H1 (cell line): ENCODE measurements at regions not wholly inside any gene's neighbourhood (a gene's known extent, or its start where the extent isn't known, plus 50 kb on each side); places are given as distances from the start of the nearest gene placed in this dataset.

Experiments used
- CTCF ChIA-PET: fragments of 300-600 bp; sonication (Branson Sonifier 250); formaldehyde crosslinking; loops from one replicate; lab custom pipeline; 2021; ENCODE audit not compliant: partially characterized antibody; lab: Charles Lee
- POLR2A ChIA-PET: fragments of 300-600 bp; sonication (Branson Sonifier 250); formaldehyde crosslinking; loops from one replicate; lab custom pipeline; 2021; ENCODE audit warnings: inconsistent platforms; ENCODE audit not compliant: partially characterized antibody; lab: Charles Lee
- DNase-seq, 2 experiments: peaks; one replicate each; pipeline versions ENCODE4 v3.0.0 to v3.0.0-alpha.2; 2010 to 2022; ENCODE audit warnings: low spot score in 2 of 2, low read depth in 1 of 2, mixed read lengths in 1 of 2
- FAIRE-seq: peaks from 2 replicates; lab custom pipeline; 2011; peaks lifted over from hg19 to GRCh38; lab: Jason Lieb, UNC
- H2AFZ ChIP-seq: 2 replicates; pipeline ENCODE4 v1.8.1; 2012; ENCODE audit warnings: low read length, inconsistent platforms
- H2AK5ac ChIP-seq: 2 replicates; pipeline ENCODE4 v1.6.1; 2013; ENCODE audit warnings: low read depth, low read length
- H2BK120ac ChIP-seq: replicated peaks from 2 replicates; pipeline ENCODE3; 2013; ENCODE audit warnings: low read depth, low read length, inconsistent platforms
- H2BK12ac ChIP-seq: 2 replicates; pipeline ENCODE4 v1.6.1; 2013; ENCODE audit warnings: low read depth, low read length
- H2BK15ac ChIP-seq: 2 replicates; pipeline ENCODE4 v1.6.1; 2013; ENCODE audit warnings: low read length
- H2BK20ac ChIP-seq: 2 replicates; pipeline ENCODE4 v1.6.1; 2013; ENCODE audit warnings: low read length
- H2BK5ac ChIP-seq: 2 replicates; pipeline ENCODE4 v1.6.1; 2013; ENCODE audit warnings: low read depth, low read length
- H3K14ac ChIP-seq: 2 replicates; pipeline ENCODE4 v1.6.1; 2013; ENCODE audit warnings: inconsistent platforms; ENCODE audit not compliant: insufficient read length
- H3K18ac ChIP-seq: 2 replicates; pipeline ENCODE4 v1.6.1; 2013; ENCODE audit warnings: low read length; ENCODE audit errors: extremely low read depth
- H3K23ac ChIP-seq: 2 replicates; pipeline ENCODE4 v1.6.1; 2013; ENCODE audit warnings: inconsistent platforms; ENCODE audit not compliant: insufficient read length
- H3K23me2 ChIP-seq: 2 replicates; pipeline ENCODE4 v1.6.1; 2013; ENCODE audit warnings: low read depth, low read length
- H3K27ac ChIP-seq: 2 replicates; pipeline ENCODE4 v1.6.1; 2011; ENCODE audit warnings: low read depth, low read length, inconsistent platforms
- H3K27me3 ChIP-seq, 4 experiments: replicated peaks in 1 of 4; 1 replicate in 1 of 4; 2 replicates in 3 of 4; pipeline versions ENCODE4 v1.6.1 to v1.8.1; 2011 to 2013; ENCODE audit warnings: low read length in 3 of 4, mild to moderate bottlenecking in 3 of 4, inconsistent platforms in 2 of 4, mixed read lengths in 2 of 4, moderate library complexity in 1 of 4; ENCODE audit not compliant: control insufficient read depth in 3 of 4, insufficient read depth in 3 of 4; ENCODE audit errors: extremely low read depth in 1 of 4
- H3K36me3 ChIP-seq, 4 experiments: 2 replicates each; pipeline versions ENCODE4 v1.6.1 to v1.8.1; 2011 to 2013; ENCODE audit warnings: mild to moderate bottlenecking in 4 of 4, low read length in 3 of 4, moderate library complexity in 2 of 4, control low read depth in 1 of 4, inconsistent platforms in 1 of 4; ENCODE audit not compliant: insufficient read depth in 4 of 4, control insufficient read depth in 2 of 4
- H3K4ac ChIP-seq: replicated peaks from 2 replicates; pipeline ENCODE3; 2013; ENCODE audit warnings: low read length, low read depth, mixed read lengths, inconsistent platforms; ENCODE audit not compliant: insufficient read length
- H3K4me1 ChIP-seq, 4 experiments: replicated peaks in 1 of 4; 1 replicate in 1 of 4; 2 replicates in 3 of 4; pipeline versions ENCODE4 v1.6.1 to v1.8.1; 2011 to 2013; ENCODE audit warnings: low read length in 3 of 4, inconsistent platforms in 2 of 4, mixed read lengths in 1 of 4; ENCODE audit not compliant: insufficient read depth in 4 of 4, control insufficient read depth in 3 of 4
- H3K4me2 ChIP-seq, 2 experiments: 2 replicates each; pipeline versions ENCODE4 v1.6.1 to v1.8.1; 2011 to 2013; ENCODE audit warnings: low read depth in 2 of 2, low read length in 2 of 2, control low read depth in 1 of 2, inconsistent platforms in 1 of 2, mild to moderate bottlenecking in 1 of 2; ENCODE audit not compliant: insufficient read depth in 1 of 2
- H3K4me3 ChIP-seq, 4 experiments: fragments of 200-600, 300-600 bp in 1 of 4; sonication (generic), shearing (Covaris generic), sonication (Bioruptor Twin) in 1 of 4; 2 replicates each; pipeline versions ENCODE4 v1.5.1 to v1.8.1; 2011 to 2016; ENCODE audit warnings: low read length in 4 of 4, low read depth in 3 of 4, control low read depth in 2 of 4, inconsistent platforms in 2 of 4, mild to moderate bottlenecking in 2 of 4, mixed read lengths in 1 of 4, moderate library complexity in 1 of 4; ENCODE audit not compliant: insufficient read depth in 2 of 4; ENCODE audit errors: extremely low read depth in 1 of 4
- H3K56ac ChIP-seq: replicated peaks from 2 replicates; pipeline ENCODE3; 2013; ENCODE audit warnings: low read depth, mild to moderate bottlenecking, mixed read lengths, low read length, inconsistent platforms; ENCODE audit not compliant: insufficient read length
- H3K79me1 ChIP-seq: 2 replicates; pipeline ENCODE4 v1.6.1; 2013; ENCODE audit warnings: low read depth, low read length, control low read depth
- H3K79me2 ChIP-seq, 2 experiments: 2 replicates each; pipeline versions ENCODE4 v1.6.1 to v1.8.1; 2012 to 2013; ENCODE audit warnings: low read length in 2 of 2, mild to moderate bottlenecking in 2 of 2, inconsistent platforms in 1 of 2; ENCODE audit not compliant: insufficient read depth in 2 of 2, control insufficient read depth in 1 of 2
- H3K9ac ChIP-seq, 4 experiments: replicated peaks in 1 of 4; 1 replicate in 1 of 4; 2 replicates in 3 of 4; pipeline versions ENCODE4 v1.6.1 to v1.8.1; 2011 to 2013; ENCODE audit warnings: low read depth in 3 of 4, low read length in 3 of 4, control low read depth in 2 of 4, mild to moderate bottlenecking in 2 of 4, moderate library complexity in 2 of 4, inconsistent platforms in 1 of 4; ENCODE audit errors: extremely low read depth in 1 of 4
- H3K9me3 ChIP-seq, 2 experiments: 2 replicates each; pipeline versions ENCODE4 v1.6.1 to v1.8.1; 2012 to 2013; ENCODE audit warnings: mild to moderate bottlenecking in 2 of 2, moderate library complexity in 2 of 2, control low read depth in 1 of 2, inconsistent platforms in 1 of 2, low read depth in 1 of 2, low read length in 1 of 2, mixed read lengths in 1 of 2; ENCODE audit not compliant: insufficient read depth in 2 of 2
- H4K20me1 ChIP-seq, 2 experiments: replicated peaks in 1 of 2; 2 replicates each; pipeline versions ENCODE3 to v1.8.1; 2011 to 2013; ENCODE audit warnings: inconsistent platforms in 2 of 2, low read length in 2 of 2, mild to moderate bottlenecking in 1 of 2; ENCODE audit not compliant: insufficient read depth in 2 of 2, control insufficient read depth in 1 of 2
- H4K5ac ChIP-seq: 2 replicates; pipeline ENCODE4 v1.6.1; 2013; ENCODE audit warnings: low read length, low read depth, mixed read lengths, inconsistent platforms; ENCODE audit not compliant: insufficient read length
- H4K8ac ChIP-seq: 2 replicates; pipeline ENCODE4 v1.8.0; 2013; ENCODE audit warnings: mild to moderate bottlenecking, moderate library complexity, low read length, inconsistent platforms; ENCODE audit not compliant: insufficient read depth; ENCODE audit errors: extremely low read depth
- H4K91ac ChIP-seq: replicated peaks from 2 replicates; pipeline ENCODE3; 2013; ENCODE audit warnings: low read length, mixed read lengths, inconsistent platforms; ENCODE audit not compliant: insufficient read length
- ASH2L ChIP-seq: fragments of 200-600, 300-600 bp; sonication (generic); IDR thresholded peaks from one replicate; pipeline ENCODE4 v1.7.1; 2017; ENCODE audit warnings: low read length
- BACH1 ChIP-seq: IDR thresholded peaks from 2 replicates; pipeline ENCODE4 v1.6.1; 2012; ENCODE audit warnings: low read length, improper control_type of control experiment
- BCL11A ChIP-seq, 2 experiments: IDR thresholded peaks; one replicate each; pipeline ENCODE4 v1.6.1; 2011; ENCODE audit warnings: low read depth in 2 of 2, low read length in 2 of 2, mild to moderate bottlenecking in 2 of 2
- CHD1 ChIP-seq: IDR thresholded peaks from 2 replicates; pipeline ENCODE4 v1.6.1; 2012; ENCODE audit warnings: low read depth, low read length, improper control_type of control experiment
- EZH2 ChIP-seq: fragments of 200-600 bp; sonication (generic); IDR thresholded peaks from 2 replicates; pipeline ENCODE4 v1.7.1; 2012; ENCODE audit warnings: low read depth, mild to moderate bottlenecking, moderate library complexity, low read length, inconsistent platforms; ENCODE audit not compliant: severe bottlenecking
- JUN ChIP-seq: IDR thresholded peaks from 2 replicates; pipeline ENCODE4 v1.6.1; 2011; ENCODE audit warnings: low read depth, mild to moderate bottlenecking, improper control_type of control experiment, low read length
- KDM1A ChIP-seq: fragments of 200-600, 300-600 bp; sonication (generic); IDR thresholded peaks from 2 replicates; pipeline ENCODE4 v1.7.1; 2016; ENCODE audit warnings: mild to moderate bottlenecking, low read length, borderline replicate concordance
- KDM4A ChIP-seq: IDR thresholded peaks from one replicate; pipeline ENCODE4 v1.7.1; 2012; ENCODE audit warnings: low read depth, mild to moderate bottlenecking, moderate library complexity, low read length, inconsistent platforms; ENCODE audit not compliant: severe bottlenecking
- PHF8 ChIP-seq: fragments of 200-600 bp; sonication (generic); conservative IDR thresholded peaks from 2 replicates; pipeline ENCODE4 v1.7.1; 2012; ENCODE audit warnings: low read depth, mild to moderate bottlenecking, inconsistent platforms, low read length, moderate library complexity
- POLR2A ChIP-seq, 2 experiments: IDR thresholded peaks; 1 replicate in 1 of 2; 2 replicates in 1 of 2; pipeline ENCODE4 v1.6.1; 2011; ENCODE audit warnings: low read depth in 2 of 2, low read length in 2 of 2, mild to moderate bottlenecking in 2 of 2; ENCODE audit errors: control extremely low read depth in 1 of 2
- RXRA ChIP-seq: IDR thresholded peaks from 2 replicates; pipeline ENCODE4 v1.6.1; 2011; ENCODE audit warnings: low read depth, mild to moderate bottlenecking, low read length, moderate library complexity; ENCODE audit not compliant: insufficient read depth
- SIRT6 ChIP-seq: IDR thresholded peaks from one replicate; pipeline ENCODE4 v1.7.1; 2012; ENCODE audit warnings: low read length, inconsistent platforms
- SP1 ChIP-seq: IDR thresholded peaks from 2 replicates; pipeline ENCODE4 v1.6.1; 2011; ENCODE audit warnings: low read depth, low read length
- SP4 ChIP-seq: IDR thresholded peaks from 2 replicates; pipeline ENCODE4 v1.6.1; 2012; ENCODE audit warnings: low read length, inconsistent platforms
- TBP ChIP-seq: IDR thresholded peaks from 2 replicates; pipeline ENCODE4 v1.6.1; 2011; ENCODE audit warnings: low read depth, low read length, improper control_type of control experiment
- USF2 ChIP-seq: IDR thresholded peaks from 2 replicates; pipeline ENCODE4 v1.6.1; 2011; ENCODE audit warnings: low read length, improper control_type of control experiment
- WGBS, 2 experiments: shearing (Covaris generic) in 1 of 2; methylation state at CpG; one replicate each; pipeline versions ENCODE4 v1.1.6 to v1.1.7; 2013 to 2015; ENCODE audit warnings: low lambda C conversion rate in 2 of 2, mixed read lengths in 2 of 2, inconsistent platforms in 1 of 2, low coverage in 1 of 2, missing lambda C conversion rate in 1 of 2; ENCODE audit not compliant: insufficient replicate concordance in 2 of 2, insufficient coverage in 1 of 2, insufficient read length in 1 of 2; ENCODE audit errors: extremely low coverage in 1 of 2, missing lambda C conversion rate in 1 of 2; 5-methylcytosine and 5-hydroxymethylcytosine counted together

- POLR2A ChIA-PET, result no interaction called here
- Histone ChIP-seq H3K23me2 (no peaks in the 10 kb centered on the region; the same call in 1 of the 2 replicates), H3K79me1 (no peaks in the 10 kb centered on the region), H2BK20ac (no peak overlapping the region), H4K91ac (no peak overlapping the region), H2AK5ac (no peak overlapping the region), H3K4me1 (no peaks in the 10 kb centered on the region), H3K9ac (no peak overlapping the region), H2BK12ac (no peak overlapping the region), H4K8ac (no peak overlapping the region), H3K56ac (no peak overlapping the region), H3K9me3 (peaks cover 22 to 52% of the 10 kb centered on the region in 2 experiments; a peak in 3 of 4 replicates), H3K23ac (no peak overlapping the region), H3K14ac (no peak overlapping the region), H3K27me3 (no peaks in the 10 kb centered on the region), H3K4me2 (no peak overlapping the region), H4K20me1 (no peaks in the 10 kb centered on the region), H2BK5ac (no peak overlapping the region), H3K4ac (no peak overlapping the region), H2BK120ac (no peak overlapping the region), H4K5ac (no peak overlapping the region), H2BK15ac (no peak overlapping the region), H3K18ac (no peak overlapping the region), H2AFZ (no peak overlapping the region), H3K27ac (no peak overlapping the region), H3K79me2 (no peaks in the 10 kb centered on the region), H3K4me3 (no peak overlapping the region), H3K36me3 (no peaks in the 10 kb centered on the region)
- WGBS, 2 experiments, result 94% methylated on average over 4 of the region's 4 CpGs; no CpG with 5 or more reads in 1 of the 2 experiments
- DNase-seq, result no peak
- no peak for FAIRE-seq
- CTCF ChIA-PET, result no interaction called here
- TF ChIP-seq EZH2 (no peak), SP4 (no peak), USF2 (no peak), ASH2L (no peak), SIRT6 (no peak), KDM4A (no peak), SP1 (no peak), RXRA (no peak), JUN (no peak), KDM1A (no peak), TBP (no peak), PHF8 (no peak), POLR2A (IDR thresholded peaks at IDR 0.05; ENCODE audit: control extremely low read depth in 1 of 2, low read depth in 2 of 2, low read length in 2 of 2) (no peak), CHD1 (no peak), BCL11A (IDR thresholded peaks at IDR 0.05; ENCODE audit: low read depth in 2 of 2, low read length in 2 of 2) (no peak), BACH1 (no peak)
These were observed 107.5 kb upstream of the AJAP1 start for GRCh38 chr1:4546911-4547310.
